Peyer's patch (tissue), 4 donors: ENCODE measurements at regions not wholly inside any gene's neighbourhood (a gene's known extent, or its start where the extent isn't known, plus 50 kb on each side); places are given as distances from the start of the nearest gene placed in this dataset.

Experiments used
- DNase-seq, 3 donors: peaks; one replicate each; pipeline ENCODE4 v3.0.0-alpha.2; 2017 to 2019
- H3K27ac ChIP-seq, 4 donors: fragments of 200-600 bp; sonication (generic); one replicate each; pipeline ENCODE4 v1.5.1; 2016 to 2019
- H3K27me3 ChIP-seq, 2 donors: fragments of 200-600 bp; sonication (generic); one replicate each; pipeline ENCODE4 v1.5.1; 2019
- H3K36me3 ChIP-seq, 3 donors: fragments of 200-600 bp; sonication (generic); one replicate each; pipeline ENCODE4 v1.5.1; 2016 to 2019
- H3K4me1 ChIP-seq, 4 donors: fragments of 200-600 bp; sonication (generic); one replicate each; pipeline ENCODE4 v1.5.1; 2016 to 2019
- H3K4me3 ChIP-seq, 4 donors: fragments of 200-600 bp; sonication (generic); 1 replicate in 3 of 4; 2 replicates in 1 of 4; pipeline ENCODE4 v1.5.1; 2016 to 2019; ENCODE audit warnings: mild to moderate bottlenecking in 1 of 4
- H3K9me3 ChIP-seq, 4 donors: fragments of 200-600 bp; sonication (generic); one replicate each; pipeline ENCODE4 v1.5.1; 2016 to 2019; ENCODE audit warnings: mild to moderate bottlenecking in 1 of 4
- POLR2A ChIP-seq, 2 donors: fragments of 450-650 bp; IDR thresholded peaks; one replicate each; pipeline ENCODE4 v1.5.1; 2017; ENCODE audit warnings: antibody characterized with exemption in 2 of 2, mild to moderate bottlenecking in 2 of 2, moderate library complexity in 2 of 2
- TF ChIP-seq, protein P1 (sequence below), 6 experiments: fragments of 450-650 bp in 4 of 6; fragments of 200-600 bp in 2 of 6; sonication (generic) in 1 of 6; IDR thresholded peaks; one replicate each; pipeline ENCODE4 v1.5.1; 2017 to 2019; ENCODE audit warnings: antibody characterized with exemption in 6 of 6, mild to moderate bottlenecking in 3 of 6, moderate library complexity in 1 of 6

DNA sequence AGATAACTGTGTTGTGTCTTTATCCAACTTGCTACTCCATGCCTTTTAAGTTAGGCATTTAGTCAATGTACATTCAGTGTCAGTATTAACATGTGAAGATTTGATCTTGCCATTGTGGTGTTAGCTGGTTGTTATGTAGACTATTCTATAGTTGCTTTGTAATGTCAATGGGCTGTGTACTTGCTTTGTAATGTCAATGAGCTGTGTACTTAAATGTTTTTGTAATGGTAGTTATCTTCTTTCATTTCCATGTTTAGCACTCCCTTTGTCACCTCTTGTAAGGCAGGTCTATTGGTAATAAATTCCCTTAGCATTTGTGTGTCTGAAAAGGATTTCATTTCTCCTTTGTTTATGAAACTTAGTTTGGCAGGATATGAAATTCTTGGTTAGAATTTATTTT, 53.4 kb downstream of the MC4R start:
- Histone ChIP-seq H3K4me3 (no peak overlapping the region), H3K36me3 (no peaks in the 10 kb centered on the region), H3K27ac (no peak overlapping the region), H3K4me1 (no peaks in the 10 kb centered on the region), H3K27me3 (no peaks in the 10 kb centered on the region), H3K9me3 (no peaks in the 10 kb centered on the region)
- no peak for DNase-seq
- TF ChIP-seq, protein P1, sequence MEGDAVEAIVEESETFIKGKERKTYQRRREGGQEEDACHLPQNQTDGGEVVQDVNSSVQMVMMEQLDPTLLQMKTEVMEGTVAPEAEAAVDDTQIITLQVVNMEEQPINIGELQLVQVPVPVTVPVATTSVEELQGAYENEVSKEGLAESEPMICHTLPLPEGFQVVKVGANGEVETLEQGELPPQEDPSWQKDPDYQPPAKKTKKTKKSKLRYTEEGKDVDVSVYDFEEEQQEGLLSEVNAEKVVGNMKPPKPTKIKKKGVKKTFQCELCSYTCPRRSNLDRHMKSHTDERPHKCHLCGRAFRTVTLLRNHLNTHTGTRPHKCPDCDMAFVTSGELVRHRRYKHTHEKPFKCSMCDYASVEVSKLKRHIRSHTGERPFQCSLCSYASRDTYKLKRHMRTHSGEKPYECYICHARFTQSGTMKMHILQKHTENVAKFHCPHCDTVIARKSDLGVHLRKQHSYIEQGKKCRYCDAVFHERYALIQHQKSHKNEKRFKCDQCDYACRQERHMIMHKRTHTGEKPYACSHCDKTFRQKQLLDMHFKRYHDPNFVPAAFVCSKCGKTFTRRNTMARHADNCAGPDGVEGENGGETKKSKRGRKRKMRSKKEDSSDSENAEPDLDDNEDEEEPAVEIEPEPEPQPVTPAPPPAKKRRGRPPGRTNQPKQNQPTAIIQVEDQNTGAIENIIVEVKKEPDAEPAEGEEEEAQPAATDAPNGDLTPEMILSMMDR (IDR thresholded peaks at IDR 0.05) = no peak
- no peak for TF ChIP-seq POLR2A (IDR thresholded peaks at IDR 0.05)

DNA sequence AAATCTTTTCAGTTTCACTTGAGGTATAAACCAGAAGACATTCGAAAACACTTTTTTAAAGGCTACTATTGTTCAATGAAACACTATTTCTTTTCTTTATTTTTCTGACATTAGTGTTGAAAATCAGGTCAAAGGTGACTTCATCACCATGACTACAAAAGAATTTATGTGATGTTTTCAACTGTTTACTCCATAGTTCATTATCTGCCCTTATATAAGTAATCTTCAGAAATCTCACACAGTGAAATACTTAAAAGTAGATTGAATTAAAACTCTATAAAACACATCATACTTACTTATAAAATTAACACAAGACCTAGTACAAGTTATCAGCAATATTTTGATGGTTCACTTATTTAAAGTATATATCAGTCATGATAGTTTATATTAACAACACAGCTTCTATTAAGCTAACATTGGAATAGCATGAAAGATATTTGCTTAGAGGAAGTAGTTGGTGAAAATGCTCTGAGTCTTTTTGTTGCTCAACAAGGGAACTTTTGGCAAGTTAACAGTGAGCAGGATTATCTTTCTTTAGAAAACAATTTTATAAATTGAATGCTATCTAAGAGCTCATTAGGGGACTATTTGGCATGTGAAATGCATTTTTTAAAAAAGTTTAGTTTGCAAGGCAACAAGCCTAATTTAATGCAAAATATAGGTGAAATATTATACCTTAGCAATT, 60.8 kb downstream of the MC4R start:
- no peaks in the 10 kb centered on the region for H3K27me3 ChIP-seq
- no peaks in the 10 kb centered on the region for H3K4me1 ChIP-seq
- DNase-seq = no peak
- no peaks in the 10 kb centered on the region for H3K9me3 ChIP-seq
- no peak overlapping the region for H3K4me3 ChIP-seq
- TF ChIP-seq POLR2A (IDR thresholded peaks at IDR 0.05) = no peak
- TF ChIP-seq, protein P1 (IDR thresholded peaks at IDR 0.05) = no peak
- H3K27ac ChIP-seq = no peak overlapping the region
- H3K36me3 ChIP-seq = no peaks in the 10 kb centered on the region

DNA sequence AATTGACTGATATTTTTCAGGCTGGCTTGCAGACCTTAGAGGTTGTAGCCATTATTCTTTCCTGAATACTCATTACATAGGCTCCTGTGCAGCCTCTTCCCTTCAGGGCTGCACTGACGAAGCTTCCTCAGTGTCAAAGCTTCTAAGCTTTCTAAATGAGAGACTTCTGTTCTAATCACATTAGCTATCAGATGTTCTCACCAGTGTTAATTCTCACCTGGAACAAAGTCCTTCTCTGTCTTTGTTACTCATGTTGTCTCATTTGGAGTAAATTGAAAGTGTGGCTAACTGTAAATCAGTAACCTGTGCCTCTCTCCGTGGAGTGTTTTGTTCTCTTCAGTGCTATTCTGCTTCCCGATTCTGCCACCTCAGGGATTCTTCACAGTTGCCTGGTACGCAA, 76.9 kb downstream of the MC4R start:
- DNase-seq = no peak
- Histone ChIP-seq H3K4me3 (no peak overlapping the region), H3K36me3 (no peaks in the 10 kb centered on the region), H3K27ac (no peak overlapping the region), H3K27me3 (no peaks in the 10 kb centered on the region), H3K4me1 (no peaks in the 10 kb centered on the region), H3K9me3 (no peaks in the 10 kb centered on the region)
- TF ChIP-seq, protein P1 (IDR thresholded peaks at IDR 0.05) = no peak
- no peak for TF ChIP-seq POLR2A (IDR thresholded peaks at IDR 0.05)

DNA sequence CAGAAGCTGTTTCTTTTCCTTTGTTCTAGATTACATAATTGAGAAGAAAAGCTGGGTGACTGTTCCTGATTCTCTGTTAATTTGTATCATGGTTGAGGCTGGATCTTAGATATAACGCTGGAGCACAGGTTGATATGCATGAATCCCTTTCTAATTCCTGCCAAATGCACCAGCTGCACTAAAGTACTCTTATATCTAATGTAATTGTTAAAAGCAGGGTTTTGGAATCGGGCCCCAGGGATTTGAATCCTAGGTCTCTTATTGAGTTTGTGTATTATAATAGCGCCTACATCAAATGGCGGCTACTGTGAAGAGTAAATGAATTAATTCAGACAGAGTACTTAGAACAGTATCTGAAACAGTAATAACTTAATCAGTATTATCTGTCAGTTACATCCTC, 80.4 kb downstream of the MC4R start:
- no peak for TF ChIP-seq POLR2A (IDR thresholded peaks at IDR 0.05)
- TF ChIP-seq, protein P1 (IDR thresholded peaks at IDR 0.05) = no peak
- Histone ChIP-seq H3K27ac (no peak overlapping the region), H3K4me3 (no peak overlapping the region)

DNA sequence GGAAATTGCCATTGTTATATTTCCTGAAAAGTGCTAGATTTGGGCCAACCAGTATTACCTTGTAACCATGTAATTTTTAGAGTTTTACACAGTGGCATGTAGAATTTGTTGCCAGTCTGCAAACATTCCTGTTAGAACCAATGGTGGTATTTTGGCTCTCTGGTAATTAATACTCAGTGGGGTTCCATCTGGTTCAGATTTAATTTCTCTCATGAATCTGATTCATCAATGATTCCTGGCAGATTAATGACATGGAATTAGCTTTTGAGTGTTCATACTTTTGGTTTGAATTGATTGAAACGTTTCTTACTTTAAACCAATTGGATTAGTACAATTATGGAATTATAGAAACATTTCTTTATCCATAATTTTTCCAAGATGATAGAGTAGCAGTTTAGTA, 93.2 kb downstream of the MC4R start:
- Histone ChIP-seq H3K27me3 (no peaks in the 10 kb centered on the region), H3K9me3 (no peaks in the 10 kb centered on the region), H3K36me3 (no peaks in the 10 kb centered on the region), H3K4me3 (no peak overlapping the region), H3K27ac (no peak overlapping the region), H3K4me1 (no peaks in the 10 kb centered on the region)
- DNase-seq = no peak
- TF ChIP-seq, protein P1 (IDR thresholded peaks at IDR 0.05) = no peak
- TF ChIP-seq POLR2A (IDR thresholded peaks at IDR 0.05) = no peak

More for the DNA sequence above, 80.4 kb downstream of the MC4R start:
- no peaks in the 10 kb centered on the region for H3K9me3 ChIP-seq
- H3K27me3 ChIP-seq = no peaks in the 10 kb centered on the region
- H3K36me3 ChIP-seq = no peaks in the 10 kb centered on the region
- no peaks in the 10 kb centered on the region for H3K4me1 ChIP-seq
- DNase-seq = no peak
